Hindlimb muscle (tissue), 1 donor: ENCODE measurements at regions not wholly inside any gene's neighbourhood (a gene's known extent, or its start where the extent isn't known, plus 50 kb on each side); places are given as distances from the start of the nearest gene placed in this dataset.

Experiments
- DNase-seq: peaks from one replicate; pipeline ENCODE4 v3.0.0-alpha.2; 2013

GRCh38 chr17:56648321-56648720 lies 54.8 kb downstream of the NOG start:
- no peak for DNase-seq

GRCh38 chr17:56648806-56649205 lies 55.3 kb downstream of the NOG start:
- no peak for DNase-seq

GRCh38 chr17:56652628-56653027 lies 59.1 kb downstream of the NOG start:
- DNase-seq = no peak

- DNase-seq = no peak
These were observed 60.4 kb downstream of the NOG start for GRCh38 chr17:56653877-56654276.

- DNase-seq = no peak
These were observed 63.3 kb downstream of the NOG start for GRCh38 chr17:56656701-56657327.

GRCh38 chr17:56658648-56659047 lies 65.1 kb downstream of the NOG start:
- no peak for DNase-seq

GRCh38 chr17:56659622-56660021 lies 66.1 kb downstream of the NOG start:
- no peak for DNase-seq

GRCh38 chr17:56661906-56662305 lies 68.4 kb downstream of the NOG start:
- DNase-seq = no peak

GRCh38 chr17:56665864-56666263 lies 72.4 kb downstream of the NOG start:
- DNase-seq = no peak

GRCh38 chr17:56667925-56668458 lies 74.5 kb downstream of the NOG start:
- no peak for DNase-seq

GRCh38 chr17:56672195-56672594 lies 78.7 kb downstream of the NOG start:
- DNase-seq = no peak

- DNase-seq = no peak
These were observed 81.0 kb downstream of the NOG start for GRCh38 chr17:56674401-56674925.

GRCh38 chr17:56675876-56676660 lies 82.6 kb downstream of the NOG start:
- no peak for DNase-seq

- no peak for DNase-seq
These were observed 83.3 kb downstream of the NOG start for GRCh38 chr17:56676810-56677209.

GRCh38 chr17:56678249-56679114 lies 85.0 kb downstream of the NOG start:
- peak; percentile 11 for DNase-seq

GRCh38 chr17:56679115-56679776 lies 85.7 kb downstream of the NOG start:
- DNase-seq = peak; percentile 50

GRCh38 chr17:56679777-56680422 lies 86.4 kb downstream of the NOG start:
- no peak for DNase-seq

GRCh38 chr17:56680676-56681075 lies 87.2 kb downstream of the NOG start:
- no peak for DNase-seq

- no peak for DNase-seq
These were observed 88.2 kb downstream of the NOG start for GRCh38 chr17:56681561-56682266.

GRCh38 chr17:56688151-56688550 lies 94.7 kb downstream of the NOG start:
- no peak for DNase-seq
